SK-N-SH (cell line): ENCODE measurements at regions not wholly inside any gene's neighbourhood (a gene's known extent, or its start where the extent isn't known, plus 50 kb on each side); places are given as distances from the start of the nearest gene placed in this dataset.

Experiments
- CTCF ChIA-PET: fragments of 300-600, 350-600 bp; formaldehyde crosslinking; extraction: SDS; loops from one replicate; lab custom pipeline; 2021; lab: Yijun Ruan, JAX
- POLR2A ChIA-PET: fragments of 350-600 bp; sonication (Branson Sonifier 250); formaldehyde crosslinking; extraction: SDS; loops from one replicate; lab custom pipeline; 2020; ENCODE audit warnings: antibody characterized with exemption, inconsistent platforms; lab: Yijun Ruan, JAX
- DNase-seq: peaks from one replicate; pipeline ENCODE4 v3.0.0; 2012
- H2AFZ ChIP-seq: fragments of 200-600 bp; sonication (generic); 2 replicates; pipeline ENCODE4 v1.8.1; 2016; ENCODE audit warnings: antibody characterized with exemption, mild to moderate bottlenecking, low read depth
- H3F3A ChIP-seq: fragments of 200-600 bp; sonication (generic); replicated peaks from 2 replicates; pipeline ENCODE3; 2016; ENCODE audit warnings: antibody characterized with exemption, mild to moderate bottlenecking; ENCODE audit not compliant: insufficient read depth
- H3K27ac ChIP-seq, 2 experiments: fragments of 200-500 bp in 1 of 2; fragments of 200-600 bp in 1 of 2; sonication (Bioruptor generic) in 1 of 2; sonication (generic), shearing (Covaris generic) in 1 of 2; 2 replicates each; pipeline versions ENCODE4 v1.5.1 to v1.6.1; 2014 to 2016; ENCODE audit warnings: low read depth in 2 of 2, inconsistent platforms in 1 of 2, low read length in 1 of 2, mild to moderate bottlenecking in 1 of 2, mixed read lengths in 1 of 2
- H3K27me3 ChIP-seq: fragments of 200-600 bp; sonication (generic), shearing (Covaris generic); 2 replicates; pipeline ENCODE4 v1.6.1; 2016; ENCODE audit warnings: mixed run types; ENCODE audit not compliant: insufficient read depth
- H3K36me3 ChIP-seq, 2 experiments: fragments of 200-500 bp in 1 of 2; fragments of 200-600 bp in 1 of 2; sonication (Bioruptor generic) in 1 of 2; sonication (generic) in 1 of 2; replicated peaks in 1 of 2; 2 replicates each; pipeline versions ENCODE3 to v1.5.1; 2014 to 2016; ENCODE audit warnings: low read length in 1 of 2, mild to moderate bottlenecking in 1 of 2; ENCODE audit not compliant: insufficient read depth in 2 of 2, control insufficient read depth in 1 of 2
- H3K4me1 ChIP-seq, 2 experiments: fragments of 200-500 bp in 1 of 2; fragments of 200-600 bp in 1 of 2; sonication (Bioruptor generic) in 1 of 2; sonication (generic), shearing (Covaris generic) in 1 of 2; 2 replicates each; pipeline versions ENCODE4 v1.5.1 to v1.6.1; 2014 to 2016; ENCODE audit warnings: low read depth in 1 of 2, low read length in 1 of 2, mixed run types in 1 of 2; ENCODE audit not compliant: insufficient read depth in 2 of 2, control insufficient read depth in 1 of 2
- H3K4me2 ChIP-seq: fragments of 200-600 bp; sonication (generic), shearing (Covaris generic); 2 replicates; pipeline ENCODE4 v1.6.1; 2017; ENCODE audit warnings: mixed run types
- H3K4me3 ChIP-seq, 2 experiments: fragments of 200-500 bp in 1 of 2; fragments of 200-600 bp in 1 of 2; sonication (Bioruptor generic) in 1 of 2; sonication (generic), shearing (Covaris generic) in 1 of 2; 2 replicates each; pipeline versions ENCODE4 v1.5.1 to v1.8.1; 2014 to 2016; ENCODE audit warnings: low read depth in 2 of 2, inconsistent platforms in 1 of 2, low read length in 1 of 2, mild to moderate bottlenecking in 1 of 2, mixed read lengths in 1 of 2, moderate library complexity in 1 of 2
- H3K79me2 ChIP-seq: fragments of 200-600 bp; sonication (generic); 2 replicates; pipeline ENCODE4 v1.8.1; 2017; ENCODE audit warnings: mild to moderate bottlenecking; ENCODE audit not compliant: insufficient read depth
- H3K9ac ChIP-seq: fragments of 200-600 bp; sonication (generic); 2 replicates; pipeline ENCODE4 v1.6.1; 2017; ENCODE audit warnings: mixed run types
- H3K9me2 ChIP-seq: fragments of 200-600 bp; sonication (generic); 2 replicates; pipeline ENCODE4 v1.6.1; 2017; ENCODE audit warnings: mixed run types
- H3K9me3 ChIP-seq: fragments of 200-600 bp; sonication (generic); 2 replicates; pipeline ENCODE4 v1.6.1; 2017; ENCODE audit warnings: mixed run types, mild to moderate bottlenecking, moderate library complexity
- H4K20me1 ChIP-seq: fragments of 200-600 bp; sonication (generic); 2 replicates; pipeline ENCODE4 v1.6.1; 2017; ENCODE audit warnings: mild to moderate bottlenecking, mixed run types; ENCODE audit not compliant: insufficient read depth
- CHD2 ChIP-seq: fragments of 150-350 bp; IDR thresholded peaks from 2 replicates; pipeline ENCODE4 v1.6.1; 2018; ENCODE audit warnings: low read length; ENCODE audit not compliant: partially characterized antibody
- ELF1 ChIP-seq: IDR thresholded peaks from 2 replicates; pipeline ENCODE4 v1.4.0; 2012
- EP300 ChIP-seq, 2 experiments: IDR thresholded peaks; 2 replicates each; pipeline versions ENCODE4 v1.4.0 to v1.6.1; 2012; ENCODE audit warnings: borderline replicate concordance in 1 of 2, low read depth in 1 of 2, low read length in 1 of 2
- EZH2phosphoT487 ChIP-seq: fragments of 200-600 bp; sonication (generic); IDR thresholded peaks from 2 replicates; pipeline ENCODE4 v1.6.1; 2017; ENCODE audit warnings: low read depth, mixed run types, mild to moderate bottlenecking, antibody characterized with exemption, moderate library complexity, borderline replicate concordance
- FOSL2 ChIP-seq: IDR thresholded peaks from 2 replicates; pipeline ENCODE4 v1.4.0; 2012; ENCODE audit warnings: low read depth, mild to moderate bottlenecking, moderate library complexity, borderline replicate concordance
- FOXJ3 ChIP-seq: sonication (generic); formaldehyde crosslinking; IDR thresholded peaks from 2 replicates; pipeline ENCODE4 v1.5.1; 2020; ENCODE audit warnings: mild to moderate bottlenecking, missing genetic modification reagents
- GATA2 ChIP-seq: sonication (generic); formaldehyde crosslinking; IDR thresholded peaks from 2 replicates; pipeline ENCODE4 v1.5.0; 2020; ENCODE audit warnings: mild to moderate bottlenecking, missing genetic modification reagents
- IRF3 ChIP-seq: fragments of 150-350 bp; IDR thresholded peaks from 2 replicates; pipeline ENCODE4 v1.6.1; 2016; ENCODE audit warnings: mild to moderate bottlenecking, low read depth, low read length
- JUND ChIP-seq: IDR thresholded peaks from 2 replicates; pipeline ENCODE4 v1.4.0; 2012
- MAX ChIP-seq: IDR thresholded peaks from 2 replicates; pipeline ENCODE4 v1.4.0; 2012; ENCODE audit warnings: low read depth
- MEF2A ChIP-seq: IDR thresholded peaks from 2 replicates; pipeline ENCODE4 v1.4.0; 2012; ENCODE audit warnings: low read depth, borderline replicate concordance
- NFIC ChIP-seq: IDR thresholded peaks from 2 replicates; pipeline ENCODE4 v1.4.0; 2012; ENCODE audit warnings: borderline replicate concordance
- POLR2AphosphoS5 ChIP-seq: IDR thresholded peaks from 2 replicates; pipeline ENCODE4 v1.6.1; 2012; ENCODE audit warnings: low read depth, low read length
- RAD21 ChIP-seq: IDR thresholded peaks from 2 replicates; pipeline ENCODE4 v1.6.1; 2012; ENCODE audit warnings: mild to moderate bottlenecking, low read length
- RXRA ChIP-seq: IDR thresholded peaks from 2 replicates; pipeline ENCODE4 v1.4.0; 2012; ENCODE audit warnings: low read depth, mild to moderate bottlenecking, borderline replicate concordance
- SIN3A ChIP-seq: IDR thresholded peaks from 2 replicates; pipeline ENCODE4 v1.6.1; 2012; ENCODE audit warnings: low read depth, mild to moderate bottlenecking, low read length, moderate library complexity, borderline replicate concordance
- TAF1 ChIP-seq: IDR thresholded peaks from 2 replicates; pipeline ENCODE4 v1.6.1; 2012; ENCODE audit warnings: low read depth, mild to moderate bottlenecking, low read length, moderate library complexity, borderline replicate concordance
- TEAD4 ChIP-seq: IDR thresholded peaks from 2 replicates; pipeline ENCODE4 v1.4.0; 2012; ENCODE audit warnings: mild to moderate bottlenecking, borderline replicate concordance; ENCODE audit not compliant: insufficient read depth
- USF1 ChIP-seq: IDR thresholded peaks from 2 replicates; pipeline ENCODE4 v1.4.0; 2012; ENCODE audit warnings: low read depth, borderline replicate concordance
- USF2 ChIP-seq: fragments of 150-350 bp; IDR thresholded peaks from 2 replicates; pipeline ENCODE4 v1.6.1; 2017; ENCODE audit warnings: antibody characterized with exemption, low read length, low read depth, borderline replicate concordance
- ZBTB33 ChIP-seq: IDR thresholded peaks from 2 replicates; pipeline ENCODE4 v1.4.0; 2012; ENCODE audit warnings: low read depth, borderline replicate concordance
- WGBS: methylation state at CpG from one replicate; pipeline ENCODE4 v1.1.6; 2017; ENCODE audit warnings: low lambda C conversion rate; 5-methylcytosine and 5-hydroxymethylcytosine counted together

- TF ChIP-seq SIN3A (no peak), ZBTB33 (no peak; the same call in 1 of the 2 replicates), POLR2AphosphoS5 (no peak; the same call in 1 of the 2 replicates), CHD2 (no peak), GATA2 (CRISPR knock-in tag) (no peak), MEF2A (peak; percentile 75; the same call in 1 of the 2 replicates), IRF3 (no peak)
Observed at GRCh38 chr5:53246042-53246836, 136.7 kb upstream of the MOCS2 start (continued).

GRCh38 chr5:53249529-53250200 lies 140.1 kb upstream of the MOCS2 start:
- H3K4me2 ChIP-seq: peak overlapping the region; percentile 71
- H3K9me2 ChIP-seq: no peaks in the 10 kb centered on the region
- H3K36me3 ChIP-seq: no peaks in the 10 kb centered on the region
- peak overlapping the region; percentile 55 to 93; a peak in 3 of 4 replicates for H3K27ac ChIP-seq
- no peaks in the 10 kb centered on the region for H3K79me2 ChIP-seq
- no peaks in the 10 kb centered on the region for H3K27me3 ChIP-seq
- H2AFZ ChIP-seq: peak overlapping the region; percentile 61; the same call in 1 of the 2 replicates
- H3K4me1 ChIP-seq: peaks cover 0 to 46% of the 10 kb centered on the region in 2 experiments; a peak in 3 of 4 replicates
- peak overlapping the region; percentile 63 for H3K9ac ChIP-seq
- no peaks in the 10 kb centered on the region for H3K9me3 ChIP-seq
- ChIA-PET CTCF (no interaction called here), POLR2A (no interaction called here)
- DNase-seq: peak; percentile 3
- 25% methylated on average over 4 of the region's 4 CpGs for WGBS
- H3F3A ChIP-seq: peaks cover 59% of the 10 kb centered on the region
- H4K20me1 ChIP-seq: no peaks in the 10 kb centered on the region
- H3K4me3 ChIP-seq: no peak overlapping the region
- TF ChIP-seq TAF1 (0 out of 2 replicates have a peak, but pooled peaks have one; percentile 8), RAD21 (no peak), MAX (peak; percentile 83; the same call in 1 of the 2 replicates), ELF1 (no peak), JUND (peak; percentile 83), EZH2phosphoT487 (no peak), FOXJ3 (CRISPR knock-in tag) (no peak), TEAD4 (peak; percentile 63; the same call in 1 of the 2 replicates), MEF2A (peak; percentile 24; the same call in 1 of the 2 replicates), FOSL2 (peak; percentile 84; the same call in 1 of the 2 replicates), RXRA (peak; percentile 39; the same call in 1 of the 2 replicates), EP300 (IDR thresholded peaks at IDR 0.05; ENCODE audit: borderline replicate concordance in 1 of 2, low read depth in 1 of 2, low read length in 1 of 2) (peak in 1 of 2 experiments; percentile 82; a peak in 1 of 4 replicates), USF1 (no peak), POLR2AphosphoS5 (peak; percentile 70; the same call in 1 of the 2 replicates), NFIC (peak; percentile 85), USF2 (no peak)
